DND-41 (cell line): ENCODE measurements at regions not wholly inside any gene's neighbourhood (a gene's known extent, or its start where the extent isn't known, plus 50 kb on each side); places are given as distances from the start of the nearest gene placed in this dataset.

Experiments used
- EZH2 ChIP-seq: IDR thresholded peaks from 3 replicates; pipeline ENCODE4 v1.6.1; 2012; ENCODE audit warnings: borderline replicate concordance, low read depth, mild to moderate bottlenecking, moderate library complexity, low read length, inconsistent platforms; ENCODE audit not compliant: severe bottlenecking
- TF ChIP-seq, protein P1 (sequence below): IDR thresholded peaks from 2 replicates; pipeline ENCODE4 v1.5.1; 2012; ENCODE audit warnings: borderline replicate concordance, low read length, moderate library complexity, mild to moderate bottlenecking; ENCODE audit not compliant: poor library complexity, severe bottlenecking; ENCODE audit errors: extremely low read depth

DNA sequence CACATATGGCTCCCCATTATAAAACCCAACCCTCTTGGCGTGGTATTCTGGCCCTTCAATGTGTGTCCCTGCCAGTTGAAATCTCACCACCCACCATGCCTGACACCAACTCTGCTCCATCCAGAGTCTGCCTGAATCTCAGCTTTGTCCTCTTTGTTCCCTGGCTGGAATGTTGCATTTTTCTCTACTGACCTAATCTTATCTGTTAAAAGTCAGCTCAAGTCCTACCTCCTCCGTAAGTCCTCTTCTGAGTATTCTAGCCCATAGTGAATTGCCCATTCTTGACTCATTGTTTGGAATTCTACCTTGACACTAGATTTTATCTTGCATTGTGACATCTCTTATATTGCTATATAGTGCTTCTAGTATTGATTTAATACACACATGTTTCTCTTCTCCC lies 207.1 kb upstream of the VLDLR start:
- TF ChIP-seq, protein P1, sequence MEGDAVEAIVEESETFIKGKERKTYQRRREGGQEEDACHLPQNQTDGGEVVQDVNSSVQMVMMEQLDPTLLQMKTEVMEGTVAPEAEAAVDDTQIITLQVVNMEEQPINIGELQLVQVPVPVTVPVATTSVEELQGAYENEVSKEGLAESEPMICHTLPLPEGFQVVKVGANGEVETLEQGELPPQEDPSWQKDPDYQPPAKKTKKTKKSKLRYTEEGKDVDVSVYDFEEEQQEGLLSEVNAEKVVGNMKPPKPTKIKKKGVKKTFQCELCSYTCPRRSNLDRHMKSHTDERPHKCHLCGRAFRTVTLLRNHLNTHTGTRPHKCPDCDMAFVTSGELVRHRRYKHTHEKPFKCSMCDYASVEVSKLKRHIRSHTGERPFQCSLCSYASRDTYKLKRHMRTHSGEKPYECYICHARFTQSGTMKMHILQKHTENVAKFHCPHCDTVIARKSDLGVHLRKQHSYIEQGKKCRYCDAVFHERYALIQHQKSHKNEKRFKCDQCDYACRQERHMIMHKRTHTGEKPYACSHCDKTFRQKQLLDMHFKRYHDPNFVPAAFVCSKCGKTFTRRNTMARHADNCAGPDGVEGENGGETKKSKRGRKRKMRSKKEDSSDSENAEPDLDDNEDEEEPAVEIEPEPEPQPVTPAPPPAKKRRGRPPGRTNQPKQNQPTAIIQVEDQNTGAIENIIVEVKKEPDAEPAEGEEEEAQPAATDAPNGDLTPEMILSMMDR: no peak
- no peak for TF ChIP-seq EZH2
